SH-SY5Y (cell line): ENCODE measurements at regions not wholly inside any gene's neighbourhood (a gene's known extent, or its start where the extent isn't known, plus 50 kb on each side); places are given as distances from the start of the nearest gene placed in this dataset.

Experiments
- GATA2 ChIP-seq: IDR thresholded peaks from 2 replicates; pipeline ENCODE4 v1.6.1; 2011; ENCODE audit warnings: mild to moderate bottlenecking, low read depth, low read length
- GATA3 ChIP-seq: IDR thresholded peaks from 2 replicates; pipeline ENCODE4 v1.6.1; 2011; ENCODE audit warnings: low read depth, mild to moderate bottlenecking, low read length, moderate library complexity

DNA sequence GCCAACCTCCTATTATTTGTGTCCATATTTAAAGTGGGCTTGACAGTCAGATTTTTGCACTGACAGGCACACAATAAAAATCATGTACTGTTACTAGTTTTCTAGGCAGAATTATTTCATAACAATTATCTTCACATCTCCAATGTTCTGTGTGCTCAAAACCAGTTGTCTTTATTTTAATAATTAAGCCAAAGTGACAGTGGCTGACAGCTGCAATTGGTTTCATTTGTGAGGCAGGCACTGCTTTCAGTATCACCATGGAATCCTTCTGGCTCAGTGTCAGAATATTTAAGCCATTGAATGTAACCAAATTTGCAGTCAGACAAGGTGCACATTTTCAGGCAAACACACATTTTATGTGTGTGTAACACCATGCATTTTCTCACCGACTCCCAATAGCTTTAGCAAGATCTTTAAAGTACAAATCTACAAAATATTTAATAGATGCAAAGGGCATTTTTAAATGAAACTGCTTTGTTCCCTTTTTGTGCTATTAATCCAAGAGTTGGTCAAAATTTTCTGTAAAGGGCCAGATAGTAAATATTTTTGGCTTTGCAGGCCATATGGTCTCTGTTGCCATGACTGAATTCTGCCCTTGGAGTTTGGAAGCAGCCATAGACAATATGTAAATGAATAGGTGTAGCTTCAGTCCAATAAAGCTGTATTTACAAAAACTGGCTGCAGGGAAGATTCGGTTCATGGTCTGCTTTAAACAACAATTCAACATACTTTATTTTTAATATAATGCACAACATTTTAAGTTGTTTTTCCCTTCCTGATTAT, 486.0 kb downstream of the KCNJ2 start:
- peak; percentile 53 for TF ChIP-seq GATA2
- TF ChIP-seq GATA3 = peak; percentile 46; the same call in 1 of the 2 replicates

DNA sequence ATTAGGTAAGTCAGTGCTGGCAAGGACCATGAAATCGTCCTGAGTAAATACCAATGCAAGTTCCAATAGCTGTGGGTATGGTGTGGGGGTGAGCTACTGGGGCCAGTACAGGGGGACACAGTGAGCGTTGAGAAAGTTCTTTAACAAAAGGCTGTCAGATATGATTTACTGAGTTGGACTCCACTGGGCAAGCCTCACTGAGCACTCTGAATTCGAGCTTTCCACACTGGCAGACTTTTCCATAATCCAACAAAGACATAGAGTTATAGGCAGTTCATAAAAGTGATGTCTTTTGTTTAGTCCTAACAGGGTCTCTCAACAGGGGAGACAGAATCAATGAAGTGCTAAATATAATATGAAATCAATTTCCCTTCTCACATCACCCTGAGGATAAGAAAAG, 489.0 kb downstream of the KCNJ2 start:
- TF ChIP-seq GATA2 (no peak), GATA3 (no peak)

DNA sequence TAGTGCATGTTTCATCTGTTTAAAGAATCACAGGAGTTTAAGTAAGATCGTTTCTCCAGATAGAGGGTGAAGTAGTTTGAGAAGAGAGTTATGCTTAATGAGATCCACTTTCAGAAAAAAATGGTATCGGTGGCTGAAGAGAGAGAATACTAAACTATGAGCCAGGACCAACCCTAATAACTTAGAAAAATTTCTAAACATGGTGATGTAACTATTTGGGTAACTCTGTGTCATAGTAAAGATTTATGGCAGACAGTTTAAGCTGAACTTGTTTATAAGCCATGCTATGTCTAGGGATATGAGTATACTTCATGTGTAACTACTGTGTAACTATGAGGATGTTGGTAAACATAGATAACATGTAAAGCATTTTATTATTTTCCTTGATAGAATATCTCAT, 489.5 kb downstream of the KCNJ2 start:
- TF ChIP-seq GATA2 = no peak
- TF ChIP-seq GATA3 = no peak

DNA sequence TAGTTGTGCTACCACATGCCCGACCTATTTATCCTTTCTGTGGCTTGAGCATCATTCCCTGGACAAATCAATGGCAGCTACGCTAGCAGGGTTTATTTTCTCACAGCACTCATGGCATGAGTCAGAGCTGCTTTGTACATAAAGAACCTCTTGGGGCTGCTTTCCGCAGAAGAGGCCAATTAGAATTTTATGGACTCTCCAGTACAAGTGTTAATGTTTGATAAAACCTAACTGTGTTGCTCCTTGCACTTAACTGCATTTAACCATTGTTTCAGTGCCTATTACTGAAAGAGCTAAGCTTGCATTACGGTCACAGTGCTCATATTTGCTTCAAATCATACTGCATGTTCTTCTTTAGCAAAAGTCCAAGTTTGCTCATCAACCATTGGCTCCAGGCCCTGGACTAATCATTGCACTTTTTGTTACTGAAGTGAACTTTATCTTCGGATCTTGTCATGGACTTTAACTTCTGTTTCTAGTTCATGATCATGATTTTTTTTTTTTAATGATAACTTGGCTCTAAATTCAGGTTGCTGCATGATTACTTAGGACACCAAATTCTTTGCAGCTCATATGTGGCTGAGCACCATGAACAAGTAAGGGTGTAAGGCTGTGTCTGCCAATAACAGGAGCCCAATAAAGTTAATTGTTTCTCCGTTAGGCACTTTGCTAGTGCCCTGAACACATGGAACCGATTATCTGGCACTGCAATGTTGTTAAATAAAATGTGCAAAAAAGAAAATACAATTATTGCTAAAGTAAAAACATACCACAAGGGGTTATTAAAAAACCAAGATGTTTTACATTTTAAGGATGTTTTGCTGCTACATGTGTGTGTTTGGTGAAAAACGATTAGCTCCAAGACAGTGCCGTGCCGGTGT, 492.2 kb downstream of the KCNJ2 start:
- TF ChIP-seq GATA2 (no peak), GATA3 (no peak; the same call in 1 of the 2 replicates)

DNA sequence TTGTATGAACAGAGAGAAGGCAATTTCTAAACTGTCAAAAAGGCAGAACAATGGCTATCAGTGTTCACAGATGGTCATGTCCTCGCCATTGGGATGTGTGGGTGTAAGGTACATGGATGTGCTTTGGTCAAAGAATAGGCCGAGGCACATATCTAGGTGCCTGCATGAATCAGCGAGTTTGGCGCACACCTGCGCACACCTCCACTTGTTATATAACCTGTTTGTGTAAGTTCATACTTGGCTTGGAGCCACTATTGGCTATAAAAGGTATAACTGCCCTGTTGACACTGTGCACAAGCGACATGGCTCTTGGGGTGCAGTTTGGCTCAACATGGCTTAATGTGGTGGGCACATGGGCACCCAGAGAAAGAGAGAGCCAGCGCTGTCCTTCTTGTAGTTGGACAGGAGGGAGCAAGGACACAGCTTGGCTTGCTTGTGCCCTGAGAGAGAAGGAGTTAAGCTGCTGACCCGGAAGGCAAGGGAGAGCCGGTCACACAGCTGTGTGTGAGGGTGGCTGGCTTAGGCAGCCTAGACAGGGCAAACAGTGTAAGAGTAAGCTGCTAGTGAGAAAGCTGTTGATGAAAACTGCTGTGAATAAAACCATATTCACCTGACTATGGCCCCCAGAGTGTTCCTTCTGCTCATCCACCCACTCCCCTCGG, 499.1 kb downstream of the KCNJ2 start:
- TF ChIP-seq GATA3 = no peak

DNA sequence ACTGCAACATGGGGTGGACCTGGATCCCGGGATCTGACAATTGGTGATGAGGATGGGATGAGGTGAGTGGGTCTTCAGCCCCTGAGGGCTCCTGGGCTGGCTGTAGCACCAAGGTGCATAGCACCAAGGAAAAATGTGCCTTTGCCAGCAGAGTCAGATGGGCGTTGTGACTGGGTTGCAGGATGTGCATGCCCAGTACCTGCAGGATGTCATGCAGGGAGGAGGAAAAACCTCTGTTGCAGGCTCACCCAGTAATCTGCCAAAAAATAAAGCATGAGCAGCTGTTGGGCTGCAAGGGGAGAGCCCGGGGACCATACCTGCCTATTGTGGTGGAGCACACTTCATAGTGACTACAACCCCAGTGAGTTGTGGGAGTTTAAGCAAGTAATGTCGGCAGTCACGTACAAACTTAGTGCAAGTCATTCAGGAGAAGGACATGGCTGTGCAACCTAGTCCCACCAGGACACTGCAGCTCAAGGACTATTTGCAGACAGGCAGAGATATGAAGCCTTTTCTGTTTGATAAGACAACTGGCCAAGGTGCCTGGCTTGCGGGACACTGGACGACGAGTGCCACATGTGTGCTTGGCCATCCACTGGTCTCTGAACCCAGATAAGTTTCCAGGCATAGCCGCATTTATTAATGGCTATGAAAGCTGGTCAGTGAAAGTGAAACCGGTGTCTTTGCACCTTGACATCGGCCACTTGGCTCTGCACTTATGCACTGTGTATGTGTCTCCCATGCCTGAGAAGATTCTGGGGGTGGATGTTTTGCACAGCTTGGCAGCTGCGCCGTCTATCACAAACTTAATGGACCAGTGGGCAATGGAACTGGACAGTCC, 499.8 kb downstream of the KCNJ2 start:
- no peak for TF ChIP-seq GATA3
- no peak for TF ChIP-seq GATA2

DNA sequence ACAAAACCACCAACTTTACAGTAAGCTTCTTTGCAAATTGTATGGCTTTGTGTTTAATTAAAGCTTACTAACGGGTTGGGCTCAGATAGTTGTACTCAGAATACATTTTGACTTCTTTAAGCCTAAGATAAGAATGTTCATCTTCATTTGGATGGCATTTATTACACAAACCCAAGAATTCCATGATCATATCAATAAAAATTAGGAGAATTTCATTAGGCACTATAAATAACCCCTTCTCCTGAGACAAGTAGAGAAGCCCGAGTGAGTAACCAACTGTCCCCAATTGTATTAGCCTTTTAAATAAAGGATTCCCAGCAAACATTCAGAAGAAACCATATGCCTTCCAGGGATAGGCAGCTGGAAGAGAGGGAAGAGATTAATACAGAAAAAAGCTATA, 504.7 kb downstream of the KCNJ2 start:
- TF ChIP-seq GATA2 = no peak
- TF ChIP-seq GATA3 = no peak

DNA sequence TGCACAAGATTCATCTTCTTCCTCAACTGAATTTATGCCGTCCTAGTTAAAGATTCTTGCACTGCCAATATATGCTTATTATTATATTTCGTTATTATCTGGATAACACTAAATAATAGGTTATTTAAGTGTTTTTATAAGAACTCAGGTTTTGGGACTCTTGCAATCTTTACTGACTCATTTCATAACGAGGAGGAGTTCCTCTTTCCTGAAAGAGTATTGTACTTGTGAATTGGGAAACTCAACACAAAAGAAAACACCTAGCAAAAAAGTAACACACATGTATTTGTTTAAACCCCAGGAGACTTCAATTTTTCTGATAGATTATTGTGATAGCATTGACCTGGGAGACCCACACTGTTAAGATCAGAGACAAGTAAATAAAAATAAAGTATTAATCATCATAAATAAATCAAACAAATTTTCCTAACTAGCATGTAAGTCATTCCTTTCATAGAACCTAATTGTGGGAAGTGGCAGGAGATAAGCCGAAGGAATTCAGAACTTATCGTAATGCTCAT, 505.8 kb downstream of the KCNJ2 start:
- TF ChIP-seq GATA3 (no peak), GATA2 (no peak)

DNA sequence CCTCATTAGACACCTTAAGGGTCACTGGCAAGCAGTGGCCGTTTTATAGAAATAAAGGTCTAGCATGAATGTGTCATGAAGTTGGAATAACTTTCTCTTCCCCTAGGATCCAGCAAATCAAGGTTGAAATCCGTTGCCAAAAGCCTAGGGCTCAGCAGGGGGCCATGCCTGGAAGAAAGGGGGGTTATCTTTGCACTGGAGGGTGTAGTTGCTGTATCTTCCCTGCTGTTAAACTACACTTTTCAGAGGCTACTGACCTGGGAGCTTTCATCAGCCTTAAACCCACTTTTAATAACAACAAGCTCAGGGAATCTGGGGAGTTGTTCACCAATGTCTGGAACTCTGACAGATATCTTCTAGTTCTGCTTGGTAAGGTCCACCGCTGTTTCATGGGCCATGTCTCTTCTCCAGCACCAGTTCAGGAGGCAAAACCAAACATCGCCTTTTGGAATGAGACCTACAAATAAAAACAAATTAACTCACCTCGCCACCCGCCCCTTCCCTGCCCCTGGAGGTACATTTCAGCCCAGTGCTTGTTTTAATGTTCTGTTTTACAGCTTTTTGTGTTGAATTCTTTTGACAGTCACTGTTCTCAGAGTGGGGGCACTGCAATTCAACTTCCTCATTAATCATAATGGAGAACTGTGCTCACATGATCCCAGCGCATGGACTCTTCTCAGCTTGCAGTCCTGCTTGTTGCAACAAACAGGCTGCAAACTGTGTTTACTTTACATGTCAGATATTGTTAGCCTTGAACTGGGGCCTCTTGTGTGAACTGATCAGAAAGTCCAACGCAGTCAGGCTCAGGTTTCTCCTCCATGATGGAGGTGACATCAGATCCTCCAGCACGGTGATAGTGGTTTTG, 508.7 kb downstream of the KCNJ2 start:
- TF ChIP-seq GATA3 (no peak), GATA2 (no peak)

DNA sequence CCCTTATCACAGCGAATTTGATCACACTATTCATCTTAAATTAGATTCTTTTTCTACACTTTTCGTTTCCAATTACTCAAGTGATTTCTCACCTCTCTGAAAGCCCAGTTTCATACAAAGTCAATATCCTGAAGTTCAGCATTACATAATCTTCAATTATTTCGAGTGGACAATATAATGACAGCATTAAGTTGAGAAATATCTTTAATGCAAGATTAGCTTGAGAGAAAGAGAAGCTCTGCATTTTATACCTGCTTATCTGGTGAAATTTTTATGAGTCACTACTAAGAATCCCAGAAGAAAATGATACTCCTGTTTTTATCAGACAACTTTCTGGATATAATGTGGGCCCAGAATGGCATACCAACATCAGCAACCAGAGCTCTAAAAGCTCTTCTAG, 509.6 kb downstream of the KCNJ2 start:
- TF ChIP-seq GATA2 (no peak), GATA3 (no peak)

DNA sequence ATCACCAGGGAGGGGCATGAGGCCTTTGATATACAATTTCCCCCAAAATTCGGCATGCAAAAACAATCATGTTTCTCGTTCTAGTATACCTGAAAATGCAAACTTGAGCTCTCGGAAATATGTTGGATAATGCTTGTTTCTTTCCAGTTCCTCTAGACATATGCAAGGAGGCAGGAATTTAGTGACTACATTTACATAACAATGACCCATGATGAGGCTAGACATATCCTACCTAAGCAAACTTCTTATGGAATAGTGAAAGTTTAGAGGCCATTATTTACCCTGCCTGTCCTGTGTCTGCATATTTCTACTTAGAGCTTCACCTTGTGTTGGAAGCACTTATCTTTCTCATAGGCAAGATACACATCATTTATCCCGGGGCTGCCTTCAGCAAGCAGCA, 514.6 kb downstream of the KCNJ2 start:
- no peak for TF ChIP-seq GATA2
- TF ChIP-seq GATA3 = no peak

DNA sequence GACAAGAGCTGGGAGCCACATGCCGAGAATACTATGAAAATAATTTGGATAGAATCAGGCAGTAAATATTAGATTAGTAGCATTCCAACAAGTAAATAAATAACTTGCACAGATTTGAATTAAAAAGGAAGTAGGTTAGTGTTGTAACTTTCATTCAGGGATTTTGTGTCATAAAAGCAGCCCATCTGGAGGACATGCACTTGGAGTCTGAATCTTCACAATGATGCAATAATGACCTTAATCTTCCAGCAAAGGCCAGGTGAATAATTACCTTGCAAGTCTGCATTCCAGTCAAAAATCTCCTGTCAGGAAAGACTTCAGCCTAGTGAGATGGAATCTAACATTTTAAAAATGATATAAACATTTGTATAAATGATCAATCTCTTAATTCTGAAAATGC, 518.1 kb downstream of the KCNJ2 start:
- no peak for TF ChIP-seq GATA3
- no peak for TF ChIP-seq GATA2
